ENCODE measurements at regions not wholly inside any gene's neighbourhood (a gene's known extent, or its start where the extent isn't known, plus 50 kb on each side); places are given as distances from the start of the nearest gene placed in this dataset.

DNA sequence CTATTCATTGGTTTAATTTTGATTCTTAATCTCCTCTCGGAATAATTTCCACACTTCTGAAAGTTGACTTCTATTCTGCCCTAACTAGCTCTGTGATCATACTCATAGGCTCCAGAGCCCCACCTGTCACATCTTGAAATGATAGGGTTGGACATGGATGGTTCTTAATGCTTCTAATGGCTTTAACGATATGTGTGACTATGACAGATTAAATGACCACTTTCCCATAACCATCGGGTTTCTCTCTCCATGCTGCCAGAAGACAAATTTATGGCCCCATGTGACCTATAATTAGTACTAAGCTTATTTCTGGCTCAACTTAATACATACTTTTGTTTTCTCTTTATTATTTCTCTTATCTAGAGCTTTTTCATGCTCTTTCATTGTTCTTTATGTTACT lies 251.1 kb upstream of the TUT7 start:
- TF ChIP-seq, protein P1, sequence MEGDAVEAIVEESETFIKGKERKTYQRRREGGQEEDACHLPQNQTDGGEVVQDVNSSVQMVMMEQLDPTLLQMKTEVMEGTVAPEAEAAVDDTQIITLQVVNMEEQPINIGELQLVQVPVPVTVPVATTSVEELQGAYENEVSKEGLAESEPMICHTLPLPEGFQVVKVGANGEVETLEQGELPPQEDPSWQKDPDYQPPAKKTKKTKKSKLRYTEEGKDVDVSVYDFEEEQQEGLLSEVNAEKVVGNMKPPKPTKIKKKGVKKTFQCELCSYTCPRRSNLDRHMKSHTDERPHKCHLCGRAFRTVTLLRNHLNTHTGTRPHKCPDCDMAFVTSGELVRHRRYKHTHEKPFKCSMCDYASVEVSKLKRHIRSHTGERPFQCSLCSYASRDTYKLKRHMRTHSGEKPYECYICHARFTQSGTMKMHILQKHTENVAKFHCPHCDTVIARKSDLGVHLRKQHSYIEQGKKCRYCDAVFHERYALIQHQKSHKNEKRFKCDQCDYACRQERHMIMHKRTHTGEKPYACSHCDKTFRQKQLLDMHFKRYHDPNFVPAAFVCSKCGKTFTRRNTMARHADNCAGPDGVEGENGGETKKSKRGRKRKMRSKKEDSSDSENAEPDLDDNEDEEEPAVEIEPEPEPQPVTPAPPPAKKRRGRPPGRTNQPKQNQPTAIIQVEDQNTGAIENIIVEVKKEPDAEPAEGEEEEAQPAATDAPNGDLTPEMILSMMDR (IDR thresholded peaks at IDR 0.05): no peak

DNA sequence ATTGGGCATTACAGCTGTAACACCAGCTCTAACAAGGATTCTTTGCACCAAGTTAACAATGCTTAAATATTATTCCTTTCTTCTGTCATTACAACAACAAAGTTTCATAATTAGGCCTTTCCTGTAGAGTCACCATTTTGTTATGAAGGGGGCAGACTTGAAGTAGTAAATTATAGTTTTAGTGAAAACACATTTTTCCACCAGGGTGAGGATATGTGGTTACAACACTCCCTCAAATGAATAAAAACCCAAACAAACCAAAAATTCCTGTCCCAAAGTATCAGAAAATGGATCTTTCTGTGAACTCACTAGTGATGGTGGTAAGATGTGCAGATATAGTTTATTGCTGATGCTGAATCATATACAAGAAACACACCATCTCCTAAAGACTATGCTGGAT lies 250.5 kb upstream of the TUT7 start:
- TF ChIP-seq, protein P1 (IDR thresholded peaks at IDR 0.05): no peak

DNA sequence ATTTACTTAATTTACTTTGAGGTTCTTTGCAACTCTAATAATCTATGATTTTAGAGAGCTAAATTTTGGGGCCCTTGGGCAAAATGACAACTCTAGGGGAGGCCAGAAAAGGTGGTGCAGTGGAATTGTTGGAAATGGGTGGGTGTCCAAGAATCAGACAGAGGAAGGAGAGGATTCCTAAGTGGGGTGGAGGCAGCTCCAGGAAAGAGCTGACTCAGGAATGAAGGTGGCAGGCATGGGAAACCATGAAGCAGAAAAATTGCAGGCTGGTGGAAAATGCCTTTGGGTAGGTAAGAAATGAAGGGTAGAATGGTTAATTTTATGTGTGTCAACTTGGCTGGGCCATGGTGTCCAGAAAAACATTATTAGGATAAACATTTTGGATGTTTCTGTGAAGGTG lies 248.5 kb upstream of the TUT7 start:
- TF ChIP-seq, protein P1 (IDR thresholded peaks at IDR 0.05): no peak

DNA sequence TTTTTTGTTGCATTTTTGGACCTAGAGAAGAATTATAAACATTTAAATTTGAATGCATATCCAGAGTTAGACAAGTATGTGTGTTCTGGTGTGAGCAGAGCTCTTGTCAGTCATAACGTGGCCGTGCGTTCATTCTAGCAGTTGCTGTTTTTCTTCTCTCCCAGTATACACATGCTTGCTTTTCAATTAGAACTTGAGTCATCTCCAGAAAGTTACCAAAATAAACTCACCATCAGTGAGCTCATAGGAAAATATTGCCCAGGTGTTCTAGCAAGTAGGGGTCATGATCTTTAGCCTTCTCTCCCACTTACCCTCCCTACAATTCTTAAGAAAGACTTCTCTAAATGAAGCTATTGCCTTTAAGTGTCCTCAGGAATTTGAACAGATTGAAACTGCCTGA lies 247.5 kb upstream of the TUT7 start:
- TF ChIP-seq, protein P1 (IDR thresholded peaks at IDR 0.05): no peak

DNA sequence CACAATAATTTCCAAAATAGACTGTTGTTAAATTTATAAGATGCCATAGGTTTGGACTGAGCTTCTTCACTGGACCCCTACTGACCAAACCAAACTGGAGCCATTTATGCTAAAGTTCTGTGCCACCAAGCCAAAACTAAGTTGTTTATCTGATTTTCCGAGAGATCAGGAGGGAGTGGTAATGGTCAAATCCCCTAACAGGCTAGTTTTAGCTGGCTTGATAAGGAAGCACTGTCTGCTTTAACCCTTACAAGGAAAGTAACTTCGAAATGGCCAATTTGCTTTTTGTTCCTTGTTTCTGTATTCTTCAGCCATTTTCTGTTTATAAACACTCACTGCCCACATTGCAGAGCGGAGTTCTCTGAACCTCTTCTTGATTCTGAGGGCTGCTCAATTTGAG lies 246.8 kb upstream of the TUT7 start:
- TF ChIP-seq, protein P1 (IDR thresholded peaks at IDR 0.05): no peak

DNA sequence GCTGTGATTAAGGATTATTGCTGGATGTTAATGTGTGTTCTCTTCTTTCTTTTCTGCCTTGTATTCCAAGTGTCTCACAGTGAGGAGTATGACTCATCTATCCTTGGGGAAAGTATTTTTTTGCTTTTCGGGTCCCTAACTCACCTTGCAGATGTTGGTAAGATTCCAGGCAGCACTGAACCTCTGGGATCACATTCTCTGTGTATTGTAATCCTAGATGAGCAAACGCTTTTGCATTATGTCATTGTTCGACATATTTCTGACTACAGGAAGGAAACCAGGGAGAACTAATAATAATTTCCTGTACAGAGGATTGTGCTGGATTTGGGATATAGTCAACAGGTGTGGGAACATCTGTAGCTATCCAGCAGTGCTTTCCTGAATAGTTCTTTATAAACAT lies 246.1 kb upstream of the TUT7 start:
- TF ChIP-seq, protein P1 (IDR thresholded peaks at IDR 0.05): no peak

DNA sequence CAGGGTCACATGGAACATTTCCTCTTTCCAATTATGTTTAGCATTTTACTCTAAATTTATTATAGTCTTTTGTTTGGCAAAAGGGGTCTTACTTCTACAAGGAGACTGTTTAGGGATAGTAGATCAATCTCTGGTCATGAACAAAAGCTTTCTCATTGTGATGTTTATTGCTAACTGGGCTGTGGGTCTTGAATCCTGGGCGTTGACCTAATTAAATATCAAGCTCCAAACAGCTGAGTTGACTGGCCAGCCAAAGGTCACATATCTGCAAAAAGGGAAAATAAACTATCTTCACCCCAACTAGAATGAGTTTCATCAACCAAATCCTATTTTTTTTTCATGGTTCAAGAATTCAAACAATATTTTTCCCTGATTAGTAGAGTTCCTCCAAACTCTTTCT lies 245.4 kb upstream of the TUT7 start:
- TF ChIP-seq, protein P1 (IDR thresholded peaks at IDR 0.05): no peak
